ENCODE measurements at regions not wholly inside any gene's neighbourhood (a gene's known extent, or its start where the extent isn't known, plus 50 kb on each side); places are given as distances from the start of the nearest gene placed in this dataset.

GRCh38 chr4:56272927-56273326, 114.4 kb downstream of the AASDH start:
- TF ChIP-seq GLIS3 (CRISPR knock-in tag; IDR thresholded peaks at IDR 0.05), result no peak
- no peak for TF ChIP-seq ISL1 (CRISPR knock-in tag; IDR thresholded peaks at IDR 0.05)
- TF ChIP-seq OSR1 (CRISPR knock-in tag; IDR thresholded peaks at IDR 0.05), result no peak
- TF ChIP-seq ESRRG (CRISPR knock-in tag; IDR thresholded peaks at IDR 0.05), result no peak
- no peak for TF ChIP-seq PPARA (CRISPR knock-in tag; IDR thresholded peaks at IDR 0.05; ENCODE audit: borderline replicate concordance)
- TF ChIP-seq ZC3H10 (CRISPR knock-in tag; IDR thresholded peaks at IDR 0.05), result no peak
- no peak for TF ChIP-seq ZNF8 (CRISPR knock-in tag; IDR thresholded peaks at IDR 0.05)
- no peak for TF ChIP-seq ZFP30 (CRISPR knock-in tag; IDR thresholded peaks at IDR 0.05)
- TF ChIP-seq TSHZ2 (CRISPR knock-in tag; IDR thresholded peaks at IDR 0.05), result no peak
- no peak for TF ChIP-seq ARNTL (CRISPR knock-in tag; IDR thresholded peaks at IDR 0.05; ENCODE audit: borderline replicate concordance, low read depth)
- TF ChIP-seq ZFP3 (CRISPR knock-in tag; IDR thresholded peaks at IDR 0.05), result no peak
- TF ChIP-seq CSDC2 (CRISPR knock-in tag; IDR thresholded peaks at IDR 0.05), result no peak
- TF ChIP-seq, protein P1, sequence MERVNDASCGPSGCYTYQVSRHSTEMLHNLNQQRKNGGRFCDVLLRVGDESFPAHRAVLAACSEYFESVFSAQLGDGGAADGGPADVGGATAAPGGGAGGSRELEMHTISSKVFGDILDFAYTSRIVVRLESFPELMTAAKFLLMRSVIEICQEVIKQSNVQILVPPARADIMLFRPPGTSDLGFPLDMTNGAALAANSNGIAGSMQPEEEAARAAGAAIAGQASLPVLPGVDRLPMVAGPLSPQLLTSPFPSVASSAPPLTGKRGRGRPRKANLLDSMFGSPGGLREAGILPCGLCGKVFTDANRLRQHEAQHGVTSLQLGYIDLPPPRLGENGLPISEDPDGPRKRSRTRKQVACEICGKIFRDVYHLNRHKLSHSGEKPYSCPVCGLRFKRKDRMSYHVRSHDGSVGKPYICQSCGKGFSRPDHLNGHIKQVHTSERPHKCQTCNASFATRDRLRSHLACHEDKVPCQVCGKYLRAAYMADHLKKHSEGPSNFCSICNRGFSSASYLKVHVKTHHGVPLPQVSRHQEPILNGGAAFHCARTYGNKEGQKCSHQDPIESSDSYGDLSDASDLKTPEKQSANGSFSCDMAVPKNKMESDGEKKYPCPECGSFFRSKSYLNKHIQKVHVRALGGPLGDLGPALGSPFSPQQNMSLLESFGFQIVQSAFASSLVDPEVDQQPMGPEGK (CRISPR knock-in tag; IDR thresholded peaks at IDR 0.05; ENCODE audit: borderline replicate concordance), result no peak
- TF ChIP-seq TOX (CRISPR knock-in tag; IDR thresholded peaks at IDR 0.05; ENCODE audit: borderline replicate concordance), result no peak
